OCI-LY7 (cell line): ENCODE measurements at regions not wholly inside any gene's neighbourhood (a gene's known extent, or its start where the extent isn't known, plus 50 kb on each side); places are given as distances from the start of the nearest gene placed in this dataset.

ENCODE experiments used
- BruUV-seq: library from RNA; stranded (reverse); fragments of 400-500 nt; replicated peaks from 2 replicates; lab custom pipeline; 2021; lab: Mats Ljungman, UMichigan
- CTCF ChIA-PET: fragments of 300-600 bp; sonication (Branson Sonifier 250); formaldehyde crosslinking; loops from one replicate; lab custom pipeline; 2022; ENCODE audit warnings: antibody characterized with exemption; ENCODE audit not compliant: unreplicated experiment; lab: Charles Lee
- POLR2A ChIA-PET: fragments of 300-600 bp; sonication (Branson Sonifier 250); formaldehyde crosslinking; loops from one replicate; lab custom pipeline; 2022; ENCODE audit warnings: antibody characterized with exemption; lab: Charles Lee
- DNase-seq: peaks from one replicate; pipeline ENCODE4 v3.0.0-alpha.2; 2015; ENCODE audit warnings: low spot score
- H2AFZ ChIP-seq: fragments of 200-600 bp; sonication (generic), shearing (Covaris generic); 2 replicates; pipeline ENCODE4 v1.6.1; 2014; ENCODE audit warnings: mild to moderate bottlenecking, antibody characterized with exemption, low read length, moderate library complexity
- H3K27ac ChIP-seq: fragments of 200-600 bp; sonication (generic); 2 replicates; pipeline ENCODE4 v1.5.1; 2014; ENCODE audit warnings: mixed run types, low read depth, mild to moderate bottlenecking, moderate library complexity, low read length, inconsistent platforms; ENCODE audit not compliant: poor library complexity, severe bottlenecking
- H3K36me3 ChIP-seq: fragments of 200-600 bp; sonication (generic); 2 replicates; pipeline ENCODE4 v1.6.1; 2014; ENCODE audit warnings: mild to moderate bottlenecking, antibody characterized with exemption, low read length, moderate library complexity, mixed read lengths; ENCODE audit not compliant: insufficient read depth
- H3K4me1 ChIP-seq: fragments of 200-600 bp; sonication (generic); 2 replicates; pipeline ENCODE4 v1.5.1; 2014; ENCODE audit warnings: mild to moderate bottlenecking, low read length; ENCODE audit not compliant: insufficient read depth, poor library complexity, severe bottlenecking
- H3K4me2 ChIP-seq: fragments of 200-600 bp; sonication (generic); 2 replicates; pipeline ENCODE4 v1.6.1; 2014; ENCODE audit warnings: mild to moderate bottlenecking, low read length
- H3K4me3 ChIP-seq: fragments of 200-600 bp; sonication (generic); 2 replicates; pipeline ENCODE4 v1.5.1; 2014; ENCODE audit warnings: mild to moderate bottlenecking, low read depth, low read length; ENCODE audit not compliant: poor library complexity, severe bottlenecking
- H3K79me2 ChIP-seq: fragments of 200-600 bp; sonication (generic); 2 replicates; pipeline ENCODE4 v1.6.1; 2016; ENCODE audit warnings: low read depth, mild to moderate bottlenecking, low read length, moderate library complexity, mixed read lengths; ENCODE audit not compliant: insufficient read depth
- H3K9me2 ChIP-seq: fragments of 200-600 bp; sonication (generic); 2 replicates; pipeline ENCODE4 v1.6.1; 2016; ENCODE audit warnings: mild to moderate bottlenecking, low read length, mixed read lengths; ENCODE audit not compliant: insufficient read depth
- H3K9me3 ChIP-seq: fragments of 200-600 bp; sonication (generic); 2 replicates; pipeline ENCODE4 v1.6.1; 2014; ENCODE audit warnings: mild to moderate bottlenecking, mixed run types, low read length, mixed read lengths
- H4K20me1 ChIP-seq: fragments of 200-600 bp; sonication (generic); 2 replicates; pipeline ENCODE4 v1.6.1; 2014; ENCODE audit warnings: mild to moderate bottlenecking, antibody characterized with exemption, low read length, moderate library complexity, mixed read lengths; ENCODE audit not compliant: insufficient read depth
- EZH2phosphoT487 ChIP-seq: fragments of 200-600 bp; sonication (generic); IDR thresholded peaks from 2 replicates; pipeline ENCODE4 v1.6.1; 2018; ENCODE audit warnings: low read depth, borderline replicate concordance, mild to moderate bottlenecking, mixed run types, antibody characterized with exemption, low read length, moderate library complexity, mixed read lengths
- intact Hi-C: fragments of 100-400 bp; cut with micrococcal nuclease; formaldehyde crosslinking; loops from one replicate; pipeline ENCODE4 v1.10.0; 2022; ENCODE audit not compliant: unreplicated experiment
- TF ChIP-seq, protein P1 (sequence below): fragments of 200-600 bp; sonication (generic); conservative IDR thresholded peaks from 2 replicates; pipeline ENCODE4 v1.5.1; 2014; ENCODE audit warnings: mild to moderate bottlenecking, antibody characterized with exemption, low read length, moderate library complexity, mixed read lengths

DNA sequence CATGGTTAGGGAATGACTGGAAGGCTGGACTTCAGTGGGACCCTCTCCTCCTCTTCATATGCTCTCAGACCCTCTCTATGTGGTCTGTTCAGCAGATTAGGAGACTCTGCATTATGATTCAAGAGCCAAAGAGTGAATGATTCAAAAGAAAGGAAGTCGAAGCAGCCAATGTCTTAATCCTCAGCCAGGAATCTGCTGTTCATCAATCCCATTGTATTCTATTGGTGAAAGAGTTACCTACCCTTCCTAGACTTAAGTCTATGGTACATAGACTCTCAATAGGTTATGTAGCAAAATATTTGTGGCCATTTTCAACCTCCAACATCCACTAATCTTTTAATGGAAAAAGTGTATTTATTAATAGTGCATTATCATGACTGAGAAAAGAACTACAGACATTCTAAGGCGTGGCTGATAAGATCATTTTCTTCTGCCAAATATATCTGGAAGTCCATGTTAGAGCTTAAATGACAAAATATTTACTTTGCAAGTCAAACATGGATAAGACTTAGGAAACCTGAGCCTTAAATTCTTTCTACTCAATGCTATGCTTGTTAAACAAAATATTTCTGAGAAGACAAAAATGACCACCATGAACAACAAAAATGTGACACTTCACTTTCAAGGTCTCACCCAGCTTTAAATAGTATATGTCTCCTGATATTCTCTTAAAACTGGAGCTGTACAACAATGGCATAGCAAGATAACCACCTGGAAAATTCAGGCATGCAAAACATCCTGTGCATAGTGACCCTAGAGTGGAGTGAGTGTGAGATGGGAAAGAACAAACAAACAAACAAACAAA is 1100.6 kb downstream of the GALC start:
- no peak overlapping the region for H3K4me2 ChIP-seq
- H4K20me1 ChIP-seq = no peaks in the 10 kb centered on the region
- ChIA-PET CTCF (no interaction called here), POLR2A (no interaction called here)
- intact Hi-C loops = no loop called here
- H3K27ac ChIP-seq = no peak overlapping the region
- no peak overlapping the region for H2AFZ ChIP-seq
- H3K4me1 ChIP-seq = no peaks in the 10 kb centered on the region
- DNase-seq = no peak
- no peaks in the 10 kb centered on the region for H3K9me2 ChIP-seq
- BruUV-seq = no TSS peak
- H3K9me3 ChIP-seq = no peaks in the 10 kb centered on the region
- no peaks in the 10 kb centered on the region for H3K36me3 ChIP-seq
- no peak for TF ChIP-seq EZH2phosphoT487
- TF ChIP-seq, protein P1, sequence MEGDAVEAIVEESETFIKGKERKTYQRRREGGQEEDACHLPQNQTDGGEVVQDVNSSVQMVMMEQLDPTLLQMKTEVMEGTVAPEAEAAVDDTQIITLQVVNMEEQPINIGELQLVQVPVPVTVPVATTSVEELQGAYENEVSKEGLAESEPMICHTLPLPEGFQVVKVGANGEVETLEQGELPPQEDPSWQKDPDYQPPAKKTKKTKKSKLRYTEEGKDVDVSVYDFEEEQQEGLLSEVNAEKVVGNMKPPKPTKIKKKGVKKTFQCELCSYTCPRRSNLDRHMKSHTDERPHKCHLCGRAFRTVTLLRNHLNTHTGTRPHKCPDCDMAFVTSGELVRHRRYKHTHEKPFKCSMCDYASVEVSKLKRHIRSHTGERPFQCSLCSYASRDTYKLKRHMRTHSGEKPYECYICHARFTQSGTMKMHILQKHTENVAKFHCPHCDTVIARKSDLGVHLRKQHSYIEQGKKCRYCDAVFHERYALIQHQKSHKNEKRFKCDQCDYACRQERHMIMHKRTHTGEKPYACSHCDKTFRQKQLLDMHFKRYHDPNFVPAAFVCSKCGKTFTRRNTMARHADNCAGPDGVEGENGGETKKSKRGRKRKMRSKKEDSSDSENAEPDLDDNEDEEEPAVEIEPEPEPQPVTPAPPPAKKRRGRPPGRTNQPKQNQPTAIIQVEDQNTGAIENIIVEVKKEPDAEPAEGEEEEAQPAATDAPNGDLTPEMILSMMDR = no peak
- no peak overlapping the region for H3K4me3 ChIP-seq
- no peaks in the 10 kb centered on the region for H3K79me2 ChIP-seq

DNA sequence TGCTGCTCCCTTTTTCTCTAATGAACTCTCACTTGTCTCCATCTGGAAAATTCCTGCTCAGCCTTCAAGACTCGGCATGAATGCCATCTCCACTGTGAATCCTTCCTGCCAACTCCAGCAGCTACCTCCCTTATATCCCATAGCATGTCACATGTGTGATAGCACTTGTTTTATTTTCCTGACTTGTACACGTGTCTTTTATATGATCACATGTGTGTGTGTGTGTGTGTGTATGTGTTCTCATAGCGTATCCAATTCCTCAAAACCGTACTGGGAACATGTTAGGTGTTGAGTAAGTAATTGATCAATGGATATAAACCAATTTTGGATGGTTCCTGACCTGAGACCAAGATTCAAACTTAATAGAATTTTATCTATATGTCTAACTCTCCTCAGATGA is 1107.7 kb downstream of the GALC start:
- POLR2A ChIA-PET = no interaction called here
- H4K20me1 ChIP-seq = no peaks in the 10 kb centered on the region
- DNase-seq = no peak
- no peaks in the 10 kb centered on the region for H3K79me2 ChIP-seq
- no peak overlapping the region for H3K4me2 ChIP-seq
- TF ChIP-seq, protein P1 = no peak
- TF ChIP-seq EZH2phosphoT487 = no peak
- no peaks in the 10 kb centered on the region for H3K36me3 ChIP-seq
- CTCF ChIA-PET = no interaction called here
- no peak overlapping the region for H2AFZ ChIP-seq
- no peaks in the 10 kb centered on the region for H3K4me1 ChIP-seq
- no TSS peak for BruUV-seq
- intact Hi-C loops = no loop called here
- no peak overlapping the region for H3K27ac ChIP-seq
- H3K9me2 ChIP-seq = no peaks in the 10 kb centered on the region
- H3K9me3 ChIP-seq = no peaks in the 10 kb centered on the region
- no peak overlapping the region for H3K4me3 ChIP-seq

DNA sequence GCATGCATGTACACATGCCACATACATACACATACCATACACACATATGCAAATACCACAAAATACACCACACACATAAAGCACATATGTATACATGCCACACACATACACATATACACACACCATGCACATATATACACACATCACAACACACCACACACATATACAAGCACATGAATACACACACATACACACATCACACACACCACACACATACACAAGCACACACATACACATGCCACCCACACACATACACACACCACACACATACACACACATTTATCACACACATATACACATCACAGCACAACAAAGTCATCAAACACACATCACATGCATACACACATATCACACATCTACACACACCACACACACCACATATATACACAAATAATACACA is 1108.5 kb downstream of the GALC start:
- DNase-seq = no peak
- intact Hi-C loops = no loop called here
- POLR2A ChIA-PET = no interaction called here
- Histone ChIP-seq H3K27ac (no peak overlapping the region), H3K4me2 (no peak overlapping the region), H3K9me3 (no peaks in the 10 kb centered on the region), H3K4me3 (no peak overlapping the region), H3K79me2 (no peaks in the 10 kb centered on the region), H3K9me2 (no peaks in the 10 kb centered on the region), H2AFZ (no peak overlapping the region), H3K36me3 (no peaks in the 10 kb centered on the region), H4K20me1 (no peaks in the 10 kb centered on the region), H3K4me1 (no peaks in the 10 kb centered on the region)
- CTCF ChIA-PET = no interaction called here
- BruUV-seq = no TSS peak
- no peak for TF ChIP-seq EZH2phosphoT487
- TF ChIP-seq, protein P1 = no peak
